H9 (cell line): ENCODE measurements at regions not wholly inside any gene's neighbourhood (a gene's known extent, or its start where the extent isn't known, plus 50 kb on each side); places are given as distances from the start of the nearest gene placed in this dataset.

Experiments
- DNase-seq: peaks from one replicate; pipeline ENCODE4 v3.0.0-alpha.2; 2017
- H2AFZ ChIP-seq: one replicate; pipeline ENCODE4 v1.6.1; 2013; ENCODE audit warnings: mild to moderate bottlenecking, low read length, control low read depth, moderate library complexity
- H2AK5ac ChIP-seq: 2 replicates; pipeline ENCODE4 v1.6.1; 2013; ENCODE audit warnings: low read length, control low read depth, mixed read lengths; ENCODE audit not compliant: insufficient read length
- H2BK120ac ChIP-seq: one replicate; pipeline ENCODE4 v1.6.1; 2013; ENCODE audit warnings: low read depth, mild to moderate bottlenecking, low read length, control low read depth, inconsistent platforms; ENCODE audit not compliant: poor library complexity, severe bottlenecking
- H2BK12ac ChIP-seq: 2 replicates; pipeline ENCODE4 v1.6.1; 2013; ENCODE audit warnings: low read length, control low read depth, mixed read lengths, low read depth; ENCODE audit not compliant: insufficient read length
- H2BK15ac ChIP-seq: 2 replicates; pipeline ENCODE4 v1.6.1; 2013; ENCODE audit warnings: low read depth, low read length, control low read depth
- H2BK20ac ChIP-seq: one replicate; pipeline ENCODE4 v1.6.1; 2013; ENCODE audit warnings: low read depth, mild to moderate bottlenecking, low read length, control low read depth, inconsistent platforms; ENCODE audit not compliant: poor library complexity, severe bottlenecking
- H2BK5ac ChIP-seq: 2 replicates; pipeline ENCODE4 v1.6.1; 2013; ENCODE audit warnings: low read length, control low read depth, mixed read lengths; ENCODE audit not compliant: insufficient read length
- H3K14ac ChIP-seq: 2 replicates; pipeline ENCODE4 v1.6.1; 2013; ENCODE audit warnings: low read length, control low read depth; ENCODE audit not compliant: insufficient read depth
- H3K18ac ChIP-seq: 2 replicates; pipeline ENCODE4 v1.6.1; 2013; ENCODE audit warnings: low read depth, mild to moderate bottlenecking, mixed read lengths, low read length, control low read depth; ENCODE audit not compliant: insufficient read length
- H3K23ac ChIP-seq: 2 replicates; pipeline ENCODE4 v1.6.1; 2013; ENCODE audit warnings: low read length, control low read depth, mixed read lengths, low read depth; ENCODE audit not compliant: insufficient read length
- H3K23me2 ChIP-seq: 2 replicates; pipeline ENCODE4 v1.6.1; 2013; ENCODE audit warnings: low read depth, mild to moderate bottlenecking, mixed read lengths, low read length, control low read depth; ENCODE audit not compliant: insufficient read length, poor library complexity, severe bottlenecking
- H3K27ac ChIP-seq: 2 replicates; pipeline ENCODE4 v1.5.1; 2013; ENCODE audit warnings: low read length, control low read depth, mixed read lengths, low read depth; ENCODE audit not compliant: insufficient read length
- H3K27me3 ChIP-seq: 2 replicates; pipeline ENCODE4 v1.6.1; 2013; ENCODE audit warnings: low read length, control low read depth, inconsistent platforms; ENCODE audit not compliant: insufficient read depth
- H3K4ac ChIP-seq: 2 replicates; pipeline ENCODE4 v1.6.1; 2013; ENCODE audit warnings: low read depth, mild to moderate bottlenecking, control low read depth, inconsistent platforms, low read length, moderate library complexity
- H3K4me1 ChIP-seq: 2 replicates; pipeline ENCODE4 v1.6.1; 2013; ENCODE audit warnings: low read length, control low read depth, inconsistent platforms; ENCODE audit not compliant: insufficient read depth
- H3K4me2 ChIP-seq: 2 replicates; pipeline ENCODE4 v1.6.1; 2013; ENCODE audit warnings: low read length, control low read depth, mixed read lengths; ENCODE audit not compliant: insufficient read length, insufficient read depth
- H3K56ac ChIP-seq: 2 replicates; pipeline ENCODE4 v1.6.1; 2013; ENCODE audit warnings: low read depth, mild to moderate bottlenecking, mixed read lengths, low read length, control low read depth; ENCODE audit not compliant: insufficient read length
- H3K79me1 ChIP-seq: 2 replicates; pipeline ENCODE4 v1.6.1; 2013; ENCODE audit warnings: low read depth, mild to moderate bottlenecking, moderate library complexity, low read length, control low read depth, inconsistent platforms; ENCODE audit not compliant: insufficient read depth, poor library complexity, severe bottlenecking
- H3K79me2 ChIP-seq: 2 replicates; pipeline ENCODE4 v1.6.1; 2013; ENCODE audit warnings: low read length, control low read depth, inconsistent platforms; ENCODE audit not compliant: insufficient read depth
- H3K9ac ChIP-seq: 2 replicates; pipeline ENCODE4 v1.6.1; 2013; ENCODE audit warnings: low read length, control low read depth, mixed read lengths; ENCODE audit not compliant: insufficient read length; ENCODE audit errors: extremely low read depth
- H3K9me3 ChIP-seq: one replicate; pipeline ENCODE4 v1.6.1; 2013; ENCODE audit warnings: low read depth, low read length, inconsistent platforms; ENCODE audit not compliant: control insufficient read depth
- H3T11ph ChIP-seq: one replicate; pipeline ENCODE4 v1.6.1; 2013; ENCODE audit warnings: mild to moderate bottlenecking, low read length, control low read depth, inconsistent platforms
- H4K20me1 ChIP-seq: one replicate; pipeline ENCODE4 v1.6.1; 2013; ENCODE audit not compliant: control insufficient read depth, insufficient read length, insufficient read depth
- H4K5ac ChIP-seq: 2 replicates; pipeline ENCODE4 v1.6.1; 2013; ENCODE audit warnings: low read depth, mild to moderate bottlenecking, mixed read lengths, low read length, control low read depth; ENCODE audit not compliant: insufficient read length
- H4K8ac ChIP-seq: replicated peaks from 2 replicates; pipeline ENCODE4 v1.6.1; 2013; ENCODE audit warnings: low read length, control low read depth, mixed read lengths, low read depth; ENCODE audit not compliant: insufficient read length
- H4K91ac ChIP-seq: 2 replicates; pipeline ENCODE4 v1.6.1; 2013; ENCODE audit warnings: low read depth, mild to moderate bottlenecking, moderate library complexity, mixed read lengths, low read length, control low read depth; ENCODE audit not compliant: insufficient read length
- H3K27ac Mint-ChIP-seq, 3 experiments: 2 replicates in 2 of 3; 3 replicates in 1 of 3; pipeline ENCODE4 v1.8.0; 2020 to 2021; ENCODE audit warnings: mixed read lengths in 3 of 3, mild to moderate bottlenecking in 1 of 3, moderate library complexity in 1 of 3
- H3K27me3 Mint-ChIP-seq: 2 replicates; pipeline ENCODE4 v1.8.0; 2021; ENCODE audit warnings: low read depth, mild to moderate bottlenecking, moderate library complexity, mixed read lengths
- H3K36me3 Mint-ChIP-seq, 3 experiments: 2 replicates in 2 of 3; 3 replicates in 1 of 3; pipeline ENCODE4 v1.8.0; 2020 to 2021; ENCODE audit warnings: low read depth in 3 of 3, mixed read lengths in 3 of 3; ENCODE audit not compliant: insufficient read depth in 1 of 3
- H3K4me1 Mint-ChIP-seq, 2 experiments: 2 replicates each; pipeline ENCODE4 v1.8.0; 2020; ENCODE audit warnings: mixed read lengths in 2 of 2
- H3K4me3 Mint-ChIP-seq, 2 experiments: 2 replicates in 1 of 2; 3 replicates in 1 of 2; pipeline ENCODE4 v1.8.0; 2020 to 2021; ENCODE audit warnings: mild to moderate bottlenecking in 2 of 2, mixed read lengths in 2 of 2, moderate library complexity in 1 of 2
- H3K9me3 Mint-ChIP-seq, 2 experiments: 2 replicates in 1 of 2; 3 replicates in 1 of 2; pipeline ENCODE4 v1.8.0; 2020; ENCODE audit warnings: mild to moderate bottlenecking in 2 of 2, mixed read lengths in 2 of 2, moderate library complexity in 1 of 2
- CTCF ChIP-seq: fragments of 200-600 bp; sonication (generic); conservative IDR thresholded peaks from 3 replicates; pipeline ENCODE4 v1.8.0; 2021; ENCODE audit warnings: antibody characterized with exemption, mild to moderate bottlenecking

GRCh38 chr5:87906962-87907361 lies 361.7 kb downstream of the TMEM161B start:
- Histone ChIP-seq H3K23ac (no peak overlapping the region), H2BK120ac (no peak overlapping the region), H4K5ac (no peak overlapping the region), H2BK20ac (no peak overlapping the region), H2BK12ac (no peak overlapping the region), H3K23me2 (no peaks in the 10 kb centered on the region), H4K20me1 (no peaks in the 10 kb centered on the region), H4K91ac (no peak overlapping the region), H2BK5ac (no peak overlapping the region), H3K56ac (no peak overlapping the region), H2AK5ac (no peak overlapping the region), H3K14ac (no peak overlapping the region), H3K9ac (no peak overlapping the region), H3K79me1 (no peaks in the 10 kb centered on the region), H4K8ac (no peak overlapping the region), H2BK15ac (no peak overlapping the region), H3K18ac (no peak overlapping the region), H3K27ac (no peak overlapping the region), H3K9me3 (no peaks in the 10 kb centered on the region), H3K4me1 (no peaks in the 10 kb centered on the region), H2AFZ (no peak overlapping the region), H3T11ph (no peak overlapping the region), H3K79me2 (no peaks in the 10 kb centered on the region), H3K4me2 (no peak overlapping the region), H3K4ac (no peak overlapping the region), H3K27me3 (no peaks in the 10 kb centered on the region)
- H3K9me3 Mint-ChIP-seq, result no peaks in the 10 kb centered on the region; a peak in 1 of 5 replicates
- no peaks in the 10 kb centered on the region; a peak in 1 of 7 replicates for H3K36me3 Mint-ChIP-seq
- H3K4me1 Mint-ChIP-seq, result peaks cover 14 to 16% of the 10 kb centered on the region in 2 experiments
- TF ChIP-seq CTCF, result no peak
- no peak overlapping the region for H3K27ac Mint-ChIP-seq
- DNase-seq, result no peak
- no peak overlapping the region for H3K4me3 Mint-ChIP-seq
- no peaks in the 10 kb centered on the region for H3K27me3 Mint-ChIP-seq
